Neuronal stem cell (in vitro differentiated cells): ENCODE measurements at regions not wholly inside any gene's neighbourhood (a gene's known extent, or its start where the extent isn't known, plus 50 kb on each side); places are given as distances from the start of the nearest gene placed in this dataset.

Source experiments
- DNase-seq: peaks from one replicate; pipeline ENCODE4 v3.0.0-alpha.2; 2013; ENCODE audit warnings: low spot score
- H2AFZ ChIP-seq: one replicate; pipeline ENCODE4 v1.6.1; 2013; ENCODE audit warnings: mild to moderate bottlenecking, low read length, inconsistent platforms
- H2AK5ac ChIP-seq: 2 replicates; pipeline ENCODE4 v1.6.1; 2013; ENCODE audit warnings: low read depth, mild to moderate bottlenecking, inconsistent platforms, low read length, moderate library complexity, mixed read lengths
- H2BK120ac ChIP-seq: 2 replicates; pipeline ENCODE4 v1.6.1; 2013; ENCODE audit warnings: low read depth, mild to moderate bottlenecking, inconsistent platforms, low read length, moderate library complexity, mixed read lengths
- H2BK12ac ChIP-seq: one replicate; pipeline ENCODE4 v1.6.1; 2013; ENCODE audit warnings: low read length, inconsistent platforms
- H2BK15ac ChIP-seq: 2 replicates; pipeline ENCODE4 v1.6.1; 2013; ENCODE audit warnings: mild to moderate bottlenecking, low read length, inconsistent platforms, mixed read lengths
- H2BK5ac ChIP-seq: one replicate; pipeline ENCODE4 v1.6.1; 2013; ENCODE audit warnings: inconsistent platforms, mild to moderate bottlenecking, low read length, moderate library complexity
- H3K14ac ChIP-seq: one replicate; pipeline ENCODE4 v1.6.1; 2013; ENCODE audit warnings: low read length, inconsistent platforms
- H3K18ac ChIP-seq: 2 replicates; pipeline ENCODE4 v1.6.1; 2013; ENCODE audit warnings: low read length, inconsistent platforms
- H3K23ac ChIP-seq: 2 replicates; pipeline ENCODE4 v1.6.1; 2013; ENCODE audit warnings: low read depth, mild to moderate bottlenecking, mixed read lengths, low read length, inconsistent platforms; ENCODE audit not compliant: poor library complexity
- H3K27ac ChIP-seq: replicated peaks from 3 replicates; pipeline ENCODE4 v1.5.1; 2013; ENCODE audit warnings: low read length, inconsistent platforms
- H3K27me3 ChIP-seq, 3 experiments: 2 replicates each; pipeline ENCODE4 v1.6.1; 2013; ENCODE audit warnings: low read length in 3 of 3, mild to moderate bottlenecking in 2 of 3, inconsistent platforms in 1 of 3, low read depth in 1 of 3, mixed read lengths in 1 of 3, moderate library complexity in 1 of 3; ENCODE audit not compliant: control insufficient read depth in 3 of 3, insufficient read depth in 3 of 3
- H3K36me3 ChIP-seq, 2 donors: replicated peaks in 1 of 2; 2 replicates each; pipeline ENCODE4 v1.6.1; 2013; ENCODE audit warnings: low read length in 2 of 2; ENCODE audit not compliant: control insufficient read depth in 2 of 2, insufficient read depth in 2 of 2
- H3K4ac ChIP-seq: 2 replicates; pipeline ENCODE4 v1.6.1; 2013; ENCODE audit warnings: inconsistent platforms, mild to moderate bottlenecking, low read length, moderate library complexity
- H3K4me1 ChIP-seq, 2 donors: 1 replicate in 1 of 2; 2 replicates in 1 of 2; pipeline ENCODE4 v1.6.1; 2013; ENCODE audit warnings: low read length in 2 of 2, low read depth in 1 of 2; ENCODE audit not compliant: control insufficient read depth in 2 of 2, insufficient read depth in 1 of 2
- H3K4me2 ChIP-seq: one replicate; pipeline ENCODE4 v1.6.1; 2013; ENCODE audit warnings: mild to moderate bottlenecking, low read length, inconsistent platforms; ENCODE audit not compliant: insufficient read depth, poor library complexity, severe bottlenecking
- H3K4me3 ChIP-seq, 2 donors: 2 replicates each; pipeline ENCODE4 v1.5.1; 2013; ENCODE audit warnings: low read length in 2 of 2, mild to moderate bottlenecking in 2 of 2, inconsistent platforms in 1 of 2, moderate library complexity in 1 of 2
- H3K79me1 ChIP-seq: one replicate; pipeline ENCODE4 v1.6.1; 2013; ENCODE audit warnings: low read depth, mild to moderate bottlenecking, inconsistent platforms, low read length, moderate library complexity
- H3K9ac ChIP-seq: one replicate; pipeline ENCODE4 v1.6.1; 2013; ENCODE audit warnings: mild to moderate bottlenecking, low read depth, low read length, inconsistent platforms; ENCODE audit not compliant: poor library complexity
- H3K9me3 ChIP-seq, 2 donors: replicated peaks in 1 of 2; 2 replicates each; pipeline versions ENCODE3 to v1.6.1; 2013; ENCODE audit warnings: low read length in 2 of 2, mild to moderate bottlenecking in 2 of 2, inconsistent platforms in 1 of 2, low read depth in 1 of 2, mixed read lengths in 1 of 2, moderate library complexity in 1 of 2; ENCODE audit not compliant: control insufficient read depth in 2 of 2, insufficient read depth in 1 of 2
- H4K8ac ChIP-seq: one replicate; pipeline ENCODE4 v1.6.1; 2013; ENCODE audit warnings: low read depth, mild to moderate bottlenecking, inconsistent platforms, low read length, moderate library complexity
- H4K91ac ChIP-seq: one replicate; pipeline ENCODE4 v1.6.1; 2013; ENCODE audit warnings: low read length, low read depth, mild to moderate bottlenecking, inconsistent platforms; ENCODE audit not compliant: poor library complexity
- WGBS, 2 donors: extraction: QIAGEN DNeasy Blood & Tissue Kit; methylation state at CpG; one replicate each; pipeline ENCODE4 v1.1.7; 2013; ENCODE audit warnings: missing lambda C conversion rate in 2 of 2, mixed read lengths in 1 of 2; ENCODE audit not compliant: insufficient read length in 2 of 2, insufficient replicate concordance in 1 of 2; ENCODE audit errors: extremely low coverage in 2 of 2; 5-methylcytosine and 5-hydroxymethylcytosine counted together

GRCh38 chr4:90039122-90039521 lies 88.1 kb upstream of the CCSER1 start:
- WGBS, 2 donors, result no CpG with 5 or more reads among the region's 7 CpGs
- no peak for DNase-seq
- H3K27ac ChIP-seq, result no peak overlapping the region

GRCh38 chr4:90051999-90052398 lies 75.2 kb upstream of the CCSER1 start:
- Histone ChIP-seq H3K18ac (no peak overlapping the region), H4K91ac (no peak overlapping the region), H2AFZ (no peak overlapping the region), H2AK5ac (no peak overlapping the region), H3K14ac (no peak overlapping the region), H3K23ac (no peak overlapping the region), H2BK5ac (no peak overlapping the region), H4K8ac (no peak overlapping the region), H3K9ac (no peak overlapping the region), H2BK12ac (no peak overlapping the region), H3K27me3 (no peaks in the 10 kb centered on the region), H3K9me3 (no peaks in the 10 kb centered on the region), H2BK15ac (no peak overlapping the region), H3K4ac (no peak overlapping the region), H3K36me3 (no peaks in the 10 kb centered on the region), H3K79me1 (no peaks in the 10 kb centered on the region), H3K4me3 (no peak overlapping the region), H2BK120ac (no peak overlapping the region), H3K27ac (no peak overlapping the region), H3K4me2 (no peak overlapping the region), H3K4me1 (no peaks in the 10 kb centered on the region)
- no peak for DNase-seq
- WGBS, 2 donors, result no CpG with 5 or more reads among the region's 3 CpGs

More at GRCh38 chr4:90039122-90039521, 88.1 kb upstream of the CCSER1 start:
- no peak overlapping the region for H3K9ac ChIP-seq
- H3K4ac ChIP-seq, result no peak overlapping the region
- H2BK5ac ChIP-seq, result no peak overlapping the region
- no peaks in the 10 kb centered on the region for H3K9me3 ChIP-seq
- no peak overlapping the region for H2AFZ ChIP-seq
- H3K18ac ChIP-seq, result no peak overlapping the region
- H3K4me2 ChIP-seq, result no peak overlapping the region
- no peak overlapping the region for H3K14ac ChIP-seq
- H2BK15ac ChIP-seq, result no peak overlapping the region
- H3K36me3 ChIP-seq, result no peaks in the 10 kb centered on the region
- no peaks in the 10 kb centered on the region for H3K79me1 ChIP-seq
- no peak overlapping the region for H3K4me3 ChIP-seq
- H4K8ac ChIP-seq, result no peak overlapping the region
- no peak overlapping the region for H2BK120ac ChIP-seq
- no peaks in the 10 kb centered on the region for H3K4me1 ChIP-seq
- H3K27me3 ChIP-seq, result no peaks in the 10 kb centered on the region
- H4K91ac ChIP-seq, result no peak overlapping the region
- no peak overlapping the region for H2AK5ac ChIP-seq
- H2BK12ac ChIP-seq, result no peak overlapping the region
- H3K23ac ChIP-seq, result no peak overlapping the region

- Histone ChIP-seq H4K8ac (no peak overlapping the region), H3K27ac (no peak overlapping the region), H2BK120ac (no peak overlapping the region), H3K4me3 (no peak overlapping the region), H3K23ac (no peak overlapping the region), H2AFZ (no peak overlapping the region), H3K9me3 (no peaks in the 10 kb centered on the region), H3K4me2 (no peak overlapping the region), H3K18ac (no peak overlapping the region), H3K79me1 (no peaks in the 10 kb centered on the region), H3K14ac (no peak overlapping the region), H3K36me3 (no peaks in the 10 kb centered on the region), H2BK5ac (no peak overlapping the region), H2BK15ac (no peak overlapping the region), H2BK12ac (no peak overlapping the region), H3K4me1 (no peaks in the 10 kb centered on the region), H2AK5ac (no peak overlapping the region), H3K9ac (no peak overlapping the region), H3K27me3 (no peaks in the 10 kb centered on the region), H4K91ac (no peak overlapping the region), H3K4ac (no peak overlapping the region)
- no peak for DNase-seq
- WGBS, 2 donors, result no CpG with 5 or more reads among the region's 2 CpGs
Measured at GRCh38 chr4:90057091-90057490, 70.1 kb upstream of the CCSER1 start.

- H4K91ac ChIP-seq, result no peak overlapping the region
- no peaks in the 10 kb centered on the region for H3K27me3 ChIP-seq
- H2BK15ac ChIP-seq, result no peak overlapping the region
- no peak overlapping the region for H3K4me2 ChIP-seq
- no peaks in the 10 kb centered on the region for H3K9me3 ChIP-seq
- DNase-seq, result no peak
- no peak overlapping the region for H4K8ac ChIP-seq
- peak overlapping the region; percentile 26 for H3K9ac ChIP-seq
- H3K18ac ChIP-seq, result no peak overlapping the region
- H3K4me1 ChIP-seq, result no peaks in the 10 kb centered on the region
- H2AFZ ChIP-seq, result no peak overlapping the region
- H3K23ac ChIP-seq, result no peak overlapping the region
- no CpG with 5 or more reads among the region's 4 CpGs for WGBS, 2 donors
- H3K36me3 ChIP-seq, result no peaks in the 10 kb centered on the region
- H2BK5ac ChIP-seq, result no peak overlapping the region
- no peak overlapping the region for H3K4me3 ChIP-seq
- no peak overlapping the region for H2AK5ac ChIP-seq
- no peak overlapping the region for H3K14ac ChIP-seq
- no peak overlapping the region for H3K27ac ChIP-seq
- no peaks in the 10 kb centered on the region for H3K79me1 ChIP-seq
- H2BK12ac ChIP-seq, result no peak overlapping the region
- no peak overlapping the region for H2BK120ac ChIP-seq
- H3K4ac ChIP-seq, result no peak overlapping the region
Measured at GRCh38 chr4:90060039-90060438, 67.2 kb upstream of the CCSER1 start.
